ENCODE measurements at regions not wholly inside any gene's neighbourhood (a gene's known extent, or its start where the extent isn't known, plus 50 kb on each side); places are given as distances from the start of the nearest gene placed in this dataset.
"Not testable (repeated sequence)": the region's sequence is repeated elsewhere in the genome, so short reads cannot be mapped to it uniquely, and the experiment has no call there.

- DNase-seq, result no peak
These were observed 448.0 kb downstream of the KCNT2 start for GRCh38 chr1:196160066-196160795.

- DNase-seq, result no peak
These were observed 452.7 kb downstream of the KCNT2 start for GRCh38 chr1:196155586-196155985.

GRCh38 chr1:196152975-196153374, 455.3 kb downstream of the KCNT2 start:
- DNase-seq, result no peak

- DNase-seq, result no peak
These were observed 456.2 kb downstream of the KCNT2 start for GRCh38 chr1:196152086-196152485.

- DNase-seq, result peak; percentile 24
These were observed 459.8 kb downstream of the KCNT2 start for GRCh38 chr1:196148367-196148970.

- DNase-seq, result no peak
These were observed 460.7 kb downstream of the KCNT2 start for GRCh38 chr1:196147530-196147929.

- DNase-seq, result not testable (repeated sequence)
These were observed 463.1 kb downstream of the KCNT2 start for GRCh38 chr1:196145151-196145550.

- DNase-seq, result no peak
These were observed 463.7 kb downstream of the KCNT2 start for GRCh38 chr1:196144588-196144987.

- no peak for DNase-seq
These were observed 464.5 kb downstream of the KCNT2 start for GRCh38 chr1:196143602-196144342.

- DNase-seq, result no peak
These were observed 466.1 kb downstream of the KCNT2 start for GRCh38 chr1:196142111-196142640.

- no peak for DNase-seq
These were observed 471.8 kb downstream of the KCNT2 start for GRCh38 chr1:196136396-196136795.

GRCh38 chr1:196131691-196132090, 476.5 kb downstream of the KCNT2 start:
- DNase-seq, result no peak

GRCh38 chr1:196128835-196129234, 479.4 kb downstream of the KCNT2 start:
- no peak for DNase-seq

- DNase-seq, result no peak
These were observed 487.1 kb downstream of the KCNT2 start for GRCh38 chr1:196121181-196121580.

- no peak for DNase-seq
These were observed 492.6 kb downstream of the KCNT2 start for GRCh38 chr1:196115646-196116045.

- no peak for DNase-seq
These were observed 494.0 kb downstream of the KCNT2 start for GRCh38 chr1:196114193-196114592.

GRCh38 chr1:196108990-196109389, 499.2 kb downstream of the KCNT2 start:
- not testable (repeated sequence) for DNase-seq

GRCh38 chr1:196105901-196106300, 502.3 kb downstream of the KCNT2 start:
- DNase-seq, result no peak

- DNase-seq, result no peak
These were observed 505.4 kb downstream of the KCNT2 start for GRCh38 chr1:196102826-196103225.

- no peak for DNase-seq
These were observed 510.2 kb downstream of the KCNT2 start for GRCh38 chr1:196098000-196098399.

GRCh38 chr1:196094821-196095220, 513.4 kb downstream of the KCNT2 start:
- no peak for DNase-seq

- DNase-seq, result no peak
These were observed 516.7 kb downstream of the KCNT2 start for GRCh38 chr1:196091397-196092135.

- DNase-seq, result no peak
These were observed 518.0 kb downstream of the KCNT2 start for GRCh38 chr1:196090226-196090625.
